ACHN (cell line): ENCODE measurements at regions not wholly inside any gene's neighbourhood (a gene's known extent, or its start where the extent isn't known, plus 50 kb on each side); places are given as distances from the start of the nearest gene placed in this dataset.

ENCODE experiments used
- DNase-seq: peaks from one replicate; pipeline ENCODE4 v3.0.0-alpha.2; 2015
- in situ Hi-C: cut with HindIII; loops from 2 replicates; pipeline ENCODE4 v1.10.0; 2017; ENCODE audit warnings: low sequenced_read_pairs, low pct_ligation_motif_present, low pct_unique_long_range_greater_than_20kb

DNA sequence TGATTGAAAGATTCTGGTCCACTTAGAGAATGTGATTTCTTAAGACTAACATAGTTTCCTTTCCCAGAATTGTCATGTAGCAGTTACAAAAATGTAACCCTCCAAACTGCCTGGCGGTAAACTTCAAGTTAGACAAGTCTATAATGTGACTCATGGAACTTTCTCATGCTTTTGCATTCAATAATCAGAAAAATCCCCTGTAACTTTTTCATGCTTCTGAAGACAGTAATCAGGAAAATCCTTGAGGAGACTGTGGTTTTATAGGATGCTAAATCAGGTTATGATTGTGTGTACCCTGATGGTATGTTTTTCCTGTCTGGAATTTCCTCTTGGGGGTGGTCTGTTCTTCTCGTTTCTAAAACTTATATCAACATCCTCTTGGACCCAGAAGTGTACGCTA, 74.0 kb upstream of the RARB start:
- in situ Hi-C loops: no loop called here
- DNase-seq: no peak

DNA sequence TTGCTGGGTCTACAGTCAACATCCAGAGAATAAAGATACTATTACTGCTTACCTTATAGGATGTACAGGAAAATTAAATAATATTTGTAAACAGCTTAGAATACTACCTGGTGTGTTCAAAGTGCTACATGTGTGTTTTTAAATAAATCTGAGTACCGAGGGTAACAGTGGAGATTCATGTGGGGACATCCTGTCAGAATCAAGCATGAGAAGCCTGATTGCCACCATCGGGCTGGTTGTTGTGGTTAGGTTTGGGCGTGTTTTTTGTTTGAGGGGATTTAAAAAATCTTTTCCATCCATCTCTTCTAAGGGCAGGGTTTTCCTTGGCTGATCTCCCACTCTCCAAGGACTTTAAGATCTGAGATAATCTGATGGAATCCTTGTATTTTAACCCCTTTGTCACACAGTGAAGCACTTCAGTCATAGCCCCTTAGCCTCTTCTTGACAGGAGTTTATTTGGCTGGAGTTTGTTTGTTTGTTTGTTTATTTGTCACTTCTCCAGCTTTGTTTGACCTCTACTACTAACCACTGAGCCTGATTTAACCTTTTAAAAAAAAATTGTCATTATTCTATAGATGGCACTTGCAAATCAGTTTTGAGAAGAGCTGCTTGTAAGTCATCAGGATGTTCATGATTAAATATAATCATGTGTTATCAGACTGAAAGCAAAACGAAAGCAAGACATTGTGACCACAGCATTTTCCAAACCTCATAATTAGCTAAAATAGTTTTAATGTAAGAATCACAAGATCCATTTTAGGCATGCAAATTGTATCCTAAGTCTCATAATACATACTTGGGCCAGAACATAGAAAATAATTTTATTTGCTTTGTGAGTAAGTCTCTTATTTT, 72.8 kb upstream of the RARB start:
- in situ Hi-C loops: no loop called here
- no peak for DNase-seq

GRCh38 chr3:25355998-25356397, 72.1 kb upstream of the RARB start:
- in situ Hi-C loops: no loop called here
- no peak for DNase-seq

- DNase-seq: no peak
- in situ Hi-C loops: no loop called here
Measured at GRCh38 chr3:25362118-25362517, 65.9 kb upstream of the RARB start.

GRCh38 chr3:25365636-25366035, 62.4 kb upstream of the RARB start:
- in situ Hi-C loops: no loop called here
- DNase-seq: no peak

GRCh38 chr3:25367025-25367424, 61.0 kb upstream of the RARB start:
- DNase-seq: no peak
- in situ Hi-C loops: no loop called here

GRCh38 chr3:25372167-25372566, 55.9 kb upstream of the RARB start:
- in situ Hi-C loops: no loop called here
- no peak for DNase-seq

- DNase-seq: no peak
- in situ Hi-C loops: no loop called here
Measured at GRCh38 chr3:25376340-25376739, 51.7 kb upstream of the RARB start.

GRCh38 chr3:25377042-25377441, 51.0 kb upstream of the RARB start:
- no peak for DNase-seq
- in situ Hi-C loops: no loop called here
